ENCODE measurements at regions not wholly inside any gene's neighbourhood (a gene's known extent, or its start where the extent isn't known, plus 50 kb on each side); places are given as distances from the start of the nearest gene placed in this dataset.
A peak's percentile ranks its signal among the peaks of the same experiment; 100 is the strongest.

DNA sequence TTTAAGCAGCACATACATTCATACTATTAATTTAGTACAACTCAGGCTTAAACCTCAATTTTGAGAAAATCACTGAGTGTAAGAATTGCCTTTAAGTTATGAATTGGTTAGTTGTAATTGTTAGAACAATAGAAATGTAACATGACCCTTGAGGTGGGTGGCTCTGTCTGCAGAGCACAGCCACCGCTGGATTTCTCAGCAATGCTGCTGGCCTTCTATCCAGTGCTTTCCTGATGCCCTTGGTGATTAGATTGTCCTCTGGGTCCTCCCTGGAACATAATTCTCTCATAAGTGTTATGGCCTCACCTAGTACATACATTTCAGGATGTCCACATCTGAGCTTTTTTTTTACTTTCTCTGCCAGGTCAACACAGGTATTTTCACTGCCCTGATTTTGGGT lies 213.2 kb downstream of the SLC7A11 start:
- DNase-seq (ENCODE audit: low spot score), result no peak

DNA sequence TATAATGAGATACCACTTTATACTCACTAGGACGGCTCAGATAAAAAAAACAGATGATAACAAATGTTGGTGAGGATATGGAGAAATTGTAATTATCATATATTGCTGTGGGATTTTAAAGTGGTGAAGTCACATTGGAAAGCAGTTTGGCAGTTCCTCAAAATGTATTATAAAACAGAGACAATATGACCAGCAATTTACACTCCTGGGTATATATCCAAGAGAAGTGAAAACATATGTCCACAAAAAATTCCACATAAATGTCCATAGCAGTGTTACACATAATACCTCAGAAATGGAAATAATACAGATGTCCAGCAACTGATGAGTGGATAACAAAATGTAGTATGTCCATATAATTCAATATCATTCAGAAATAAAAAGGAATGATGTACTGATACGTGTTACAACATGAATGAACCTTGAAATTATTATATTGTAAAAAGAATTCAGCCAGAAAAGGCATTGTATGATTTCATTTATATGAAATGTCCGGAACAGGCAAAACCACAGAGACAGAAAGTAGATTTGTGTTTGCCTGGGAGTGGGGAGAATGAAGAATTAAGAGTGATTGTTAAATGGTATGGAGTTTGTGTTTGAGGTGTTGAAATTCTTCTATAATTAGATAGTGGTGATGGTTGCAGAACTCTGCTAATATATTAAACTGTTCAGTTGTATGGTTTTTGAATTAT lies 220.9 kb downstream of the SLC7A11 start:
- no peak for DNase-seq (ENCODE audit: low spot score)

DNA sequence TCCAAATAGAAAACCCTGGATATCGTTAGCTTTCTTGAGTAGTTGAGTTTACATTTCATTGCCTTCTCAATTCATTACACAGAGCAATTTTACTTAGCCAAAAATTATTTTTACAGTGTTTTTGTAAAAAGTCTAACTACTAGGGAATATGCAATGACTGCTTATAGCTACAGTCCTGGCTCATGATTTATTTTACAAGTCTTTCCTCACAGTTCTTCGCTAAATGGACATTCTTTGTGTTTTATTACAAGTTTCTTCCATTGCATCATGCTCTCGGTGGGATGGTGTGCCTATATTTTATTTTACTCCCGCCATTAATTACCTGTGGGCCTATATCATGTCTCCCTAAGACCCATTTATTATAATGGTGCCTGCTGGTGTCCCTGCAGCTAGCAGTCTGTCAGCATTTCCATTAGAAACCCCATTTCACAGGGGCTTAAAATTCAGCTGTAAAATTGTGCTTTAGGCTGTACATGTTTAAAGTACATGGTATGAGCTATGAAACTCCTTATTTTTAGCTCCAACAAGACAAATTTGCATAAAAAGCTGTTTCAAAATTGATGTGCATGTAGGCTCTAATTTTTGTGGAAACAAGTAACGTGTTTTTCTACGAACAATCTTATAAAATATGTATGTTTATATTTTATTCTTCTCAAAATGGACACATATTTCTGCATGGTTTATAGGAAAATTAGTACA lies 227.4 kb downstream of the SLC7A11 start:
- DNase-seq (ENCODE audit: low spot score), result peak; percentile 53

DNA sequence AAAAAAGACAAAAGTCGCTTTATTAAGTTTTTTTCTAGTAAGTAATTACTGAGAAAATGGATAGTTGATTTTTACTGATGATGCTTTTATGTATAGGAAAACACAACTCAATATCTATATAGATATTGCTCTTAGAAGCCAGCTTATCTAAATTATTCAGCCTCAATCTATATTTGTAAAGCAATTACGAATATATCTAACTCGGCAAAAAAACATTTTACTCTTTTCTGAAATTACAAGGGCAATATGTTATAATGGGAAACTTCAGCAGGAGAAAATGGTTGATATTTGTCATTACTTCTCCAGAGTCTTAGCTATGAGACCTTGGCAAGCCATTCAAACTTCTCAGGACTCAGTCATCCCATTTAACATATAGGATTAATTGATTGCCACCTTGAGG lies 228.5 kb downstream of the SLC7A11 start:
- no peak for DNase-seq (ENCODE audit: low spot score)

DNA sequence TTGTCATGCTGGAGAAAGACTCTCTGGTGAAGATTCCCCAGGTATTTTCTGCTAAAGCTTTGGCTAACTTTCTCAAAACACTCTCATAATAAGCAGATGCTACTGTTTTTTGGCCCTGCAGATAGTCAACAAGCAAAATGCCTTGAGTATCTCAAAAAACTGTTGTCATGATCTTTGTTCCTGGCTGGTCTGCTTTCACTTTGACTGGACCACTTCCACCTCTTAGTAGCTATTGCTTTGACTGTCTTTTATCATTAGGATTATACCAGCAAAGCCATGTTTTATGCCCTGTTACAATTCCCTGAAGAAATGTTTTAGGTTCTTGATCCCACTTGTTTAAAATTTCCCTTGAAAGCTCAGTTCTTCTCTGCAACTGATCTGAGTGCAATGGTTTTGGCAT lies 231.5 kb downstream of the SLC7A11 start:
- no peak for DNase-seq (ENCODE audit: low spot score)

DNA sequence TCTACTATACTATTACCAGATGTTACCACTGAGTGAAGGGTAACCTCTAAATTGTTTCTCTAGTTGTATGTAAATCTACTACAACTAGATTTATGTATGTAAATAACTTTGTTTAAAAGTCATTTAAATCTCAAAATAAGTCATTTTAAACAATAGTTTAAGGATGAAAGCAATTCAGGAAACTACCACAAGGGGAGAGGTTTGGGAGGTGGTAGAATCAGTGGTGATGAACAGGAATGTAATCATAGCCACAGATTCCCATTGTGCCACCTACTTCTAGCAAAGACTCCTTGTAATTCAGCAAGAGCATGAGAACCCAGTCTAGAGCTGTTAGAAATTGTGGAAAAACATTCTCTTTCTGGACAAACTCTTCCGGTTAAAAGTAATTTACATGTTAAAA lies 234.6 kb downstream of the SLC7A11 start:
- no peak for DNase-seq (ENCODE audit: low spot score)

DNA sequence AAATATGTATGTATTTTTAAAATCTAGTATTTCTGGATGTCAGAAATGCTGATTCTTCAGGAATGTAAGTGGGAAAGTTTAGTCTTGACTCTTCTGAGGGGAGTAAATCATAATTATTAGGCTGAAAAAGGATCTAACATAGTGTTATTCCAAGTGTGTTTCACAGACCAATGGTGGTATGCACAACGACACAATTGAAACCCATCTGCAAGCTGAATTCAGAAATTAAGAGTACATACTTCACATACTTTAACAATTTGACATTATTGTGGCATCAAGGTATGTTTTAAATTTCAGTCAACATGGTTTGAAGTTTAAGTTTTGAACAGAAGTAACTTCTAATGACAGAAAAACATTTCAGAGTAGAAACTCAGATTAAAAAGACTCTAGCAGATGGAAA lies 236.7 kb downstream of the SLC7A11 start:
- DNase-seq (ENCODE audit: low spot score), result no peak

DNA sequence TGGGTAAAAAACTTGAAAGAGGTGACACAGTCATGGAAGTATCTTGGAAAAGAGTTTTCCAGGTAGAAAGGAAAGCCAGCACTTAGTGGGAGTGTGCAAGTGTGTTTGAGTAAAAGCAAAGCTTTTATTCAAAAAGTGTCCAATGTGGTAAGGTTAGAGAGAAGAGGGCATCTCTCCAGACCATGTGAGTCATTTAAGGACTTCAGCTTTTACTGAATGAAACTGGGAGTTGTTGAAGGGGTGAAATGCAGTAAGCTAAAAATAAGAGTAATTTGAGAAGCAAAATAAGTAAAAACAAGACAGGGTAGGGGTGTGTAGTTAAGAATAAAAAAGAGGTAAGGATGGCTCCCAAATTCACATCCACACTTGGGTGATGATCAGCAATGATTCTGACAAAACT lies 238.9 kb downstream of the SLC7A11 start:
- DNase-seq (ENCODE audit: low spot score), result no peak

DNA sequence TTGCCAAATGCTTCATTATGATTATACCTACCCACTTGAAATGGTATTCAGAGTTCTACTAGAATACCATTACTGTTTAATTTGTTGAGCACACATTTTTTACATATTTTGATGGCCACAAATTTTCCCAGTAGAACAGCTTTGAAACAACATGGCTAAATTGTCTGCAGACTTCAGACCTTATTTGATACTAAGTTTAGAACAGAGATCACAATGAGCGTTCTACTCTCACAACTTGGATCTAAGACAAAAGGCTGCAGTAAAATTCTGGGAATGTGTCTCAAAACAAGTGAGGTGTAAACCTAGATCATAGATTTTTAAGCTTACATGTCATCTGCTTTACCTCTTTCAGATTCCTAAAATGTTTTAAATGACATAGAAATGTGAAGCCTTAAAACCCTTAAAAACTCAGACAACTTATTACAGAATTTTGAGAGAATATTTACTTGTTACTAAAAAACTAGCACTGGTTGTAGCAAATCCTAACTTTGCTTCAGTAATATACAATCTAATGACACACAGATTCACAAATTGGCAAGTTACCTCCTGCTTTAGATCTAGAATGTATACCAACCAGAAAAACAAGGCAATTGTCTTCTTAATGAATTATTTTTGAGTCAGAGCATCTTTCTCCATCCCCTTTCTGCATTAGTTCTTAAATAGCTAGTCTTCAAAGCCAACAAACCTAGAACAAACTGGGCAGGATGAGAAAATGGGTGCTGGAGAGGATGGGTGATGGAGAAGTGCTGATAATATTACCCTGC lies 243.3 kb downstream of the SLC7A11 start:
- DNase-seq (ENCODE audit: low spot score), result peak; percentile 69

DNA sequence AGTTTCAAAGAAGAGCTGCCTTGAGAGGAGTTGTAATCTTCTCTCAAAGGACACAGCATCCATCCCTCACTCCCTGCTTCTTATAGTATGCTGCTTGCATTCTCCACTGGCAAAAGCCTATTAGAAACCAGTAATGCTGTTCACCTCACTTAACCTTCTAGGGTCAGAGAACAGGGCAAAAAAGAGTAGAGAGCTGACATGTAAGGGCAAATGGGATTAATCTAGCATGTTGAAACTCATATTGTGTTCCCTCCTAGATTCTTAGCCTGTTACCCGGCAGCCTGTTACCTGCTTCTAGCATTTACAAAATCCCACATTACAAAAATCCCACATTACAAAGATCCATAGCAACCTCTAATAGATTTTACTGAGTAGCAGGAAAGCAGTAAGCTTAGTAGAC lies 244.7 kb downstream of the SLC7A11 start:
- peak; percentile 78 for DNase-seq (ENCODE audit: low spot score)

DNA sequence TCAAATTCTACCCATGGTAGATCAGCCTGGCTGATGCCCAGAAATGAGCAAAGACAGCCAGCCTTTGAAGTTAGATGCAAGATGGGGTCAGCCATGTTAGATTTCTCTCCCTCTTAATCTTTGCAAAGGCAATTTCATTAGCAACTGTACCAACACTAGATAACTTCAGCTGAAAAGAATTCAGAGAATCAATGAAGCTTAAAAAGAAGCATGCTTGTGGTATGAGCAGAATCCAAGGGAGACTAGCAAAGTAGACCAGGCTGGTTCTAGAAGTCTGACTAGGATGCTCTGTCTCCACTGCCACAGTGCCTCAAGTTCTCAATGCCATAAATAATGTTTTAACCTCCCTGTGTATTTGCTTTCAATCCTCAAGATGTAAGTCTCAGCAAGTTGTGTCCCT lies 247.3 kb downstream of the SLC7A11 start:
- peak; percentile 75 for DNase-seq (ENCODE audit: low spot score)

DNA sequence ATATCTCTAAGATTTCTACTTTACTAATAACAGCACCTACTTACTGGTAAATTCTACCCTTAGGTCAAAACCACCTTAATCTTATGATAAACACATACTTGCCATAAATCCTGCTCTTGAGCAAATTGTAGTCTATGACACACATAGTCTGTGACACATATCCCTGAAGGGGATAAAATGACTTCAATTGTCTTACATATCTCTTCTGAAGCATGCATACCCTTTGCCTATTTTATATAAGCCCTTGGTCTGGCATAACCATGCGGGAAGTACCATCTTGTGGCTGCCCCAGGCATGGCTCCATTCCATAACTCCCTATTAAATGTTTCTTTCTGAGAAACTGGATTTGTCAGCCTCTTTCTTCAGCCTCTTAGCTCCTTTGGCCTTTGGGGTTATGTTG lies 248.9 kb downstream of the SLC7A11 start:
- DNase-seq (ENCODE audit: low spot score), result peak; percentile 62

DNA sequence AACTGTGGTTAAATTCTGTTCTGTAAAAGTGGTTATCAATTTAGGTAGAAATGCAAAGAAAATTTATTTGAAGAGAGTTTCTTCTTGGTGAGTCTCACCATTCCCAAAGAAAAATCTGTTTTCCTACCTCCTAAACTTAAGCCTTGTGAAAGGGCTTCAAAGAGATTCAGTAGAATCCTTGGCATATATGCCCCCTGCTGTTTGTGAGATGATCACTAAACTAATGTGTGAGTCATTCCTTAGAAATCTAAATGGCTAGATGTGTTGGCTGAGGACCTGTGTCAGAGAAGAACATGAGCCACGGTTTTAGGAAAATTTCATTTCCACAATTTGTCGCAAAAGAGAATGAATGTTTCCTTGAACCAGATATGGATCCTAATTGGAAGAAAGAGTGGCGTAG lies 260.9 kb downstream of the SLC7A11 start:
- DNase-seq (ENCODE audit: low spot score), result no peak

DNA sequence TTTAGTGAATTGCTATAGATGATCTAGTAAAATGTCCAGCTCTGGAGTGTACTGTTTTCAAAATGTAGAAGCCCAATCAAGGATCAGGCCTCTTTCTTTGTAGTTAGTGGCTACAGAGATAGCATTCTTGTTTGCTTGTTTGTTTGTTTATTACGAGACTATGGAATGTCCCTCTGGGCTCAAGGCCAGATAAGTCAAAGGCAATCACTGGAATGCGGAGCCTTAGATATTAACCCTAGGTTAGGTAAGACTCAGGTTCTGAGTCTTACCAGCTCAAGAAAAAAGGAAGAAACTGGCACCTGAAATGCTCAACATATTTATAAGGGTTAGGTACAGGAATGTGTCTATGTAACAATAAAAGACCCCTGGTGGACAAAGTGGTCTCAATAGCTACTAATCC lies 261.5 kb downstream of the SLC7A11 start:
- DNase-seq (ENCODE audit: low spot score), result no peak

DNA sequence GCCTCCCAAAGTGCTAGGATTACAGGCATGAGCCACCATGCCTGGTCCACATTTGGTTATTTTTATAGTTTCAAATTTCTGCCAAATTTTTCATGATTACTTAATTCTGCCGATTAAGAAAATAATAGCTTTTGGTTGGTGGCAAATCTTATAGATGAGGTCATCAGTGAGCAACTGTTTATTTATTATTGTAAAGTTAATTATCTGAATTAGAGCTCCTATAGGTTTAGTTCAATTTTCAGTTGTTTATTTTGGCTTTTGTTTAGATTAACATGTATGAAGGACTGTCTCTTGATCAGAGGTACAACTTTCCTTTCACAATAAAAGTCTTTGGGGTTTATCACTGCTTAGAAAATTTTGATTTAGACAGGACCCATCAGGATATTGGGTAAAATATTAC lies 262.2 kb downstream of the SLC7A11 start:
- no peak for DNase-seq (ENCODE audit: low spot score)

DNA sequence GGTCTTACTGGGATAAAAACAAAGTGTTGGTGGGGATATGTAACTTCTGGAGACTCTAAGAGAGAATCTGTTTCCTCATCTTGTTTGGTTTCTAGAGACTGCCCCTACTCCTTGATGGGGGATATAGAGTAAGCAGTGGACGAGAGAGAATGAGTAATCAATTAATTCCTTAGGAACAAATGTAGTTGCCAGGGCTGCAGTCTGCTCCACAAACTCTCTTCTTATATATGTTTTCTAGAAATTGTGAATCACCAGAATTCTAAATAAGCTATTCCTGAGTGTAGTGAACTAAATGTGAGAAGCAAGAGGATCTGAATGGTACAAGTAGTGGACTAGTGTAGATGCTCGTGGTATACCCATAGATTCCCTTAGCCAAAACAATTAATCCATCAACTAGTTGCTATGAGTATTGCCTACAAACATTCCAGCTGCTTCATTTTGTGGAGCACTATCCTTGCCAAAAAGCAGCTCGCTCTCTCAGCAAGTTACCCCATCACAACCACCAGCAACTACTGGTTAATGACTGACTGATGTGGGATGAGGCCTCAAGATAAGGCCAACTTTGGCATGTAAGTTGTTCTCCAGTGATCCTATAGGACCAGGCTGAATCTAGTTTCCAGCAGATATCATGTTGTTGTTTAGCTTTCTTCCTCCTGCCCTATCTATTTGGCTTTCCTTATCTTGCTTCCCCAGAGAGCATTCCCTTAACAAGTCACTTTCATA lies 273.0 kb downstream of the SLC7A11 start:
- DNase-seq (ENCODE audit: low spot score), result no peak

DNA sequence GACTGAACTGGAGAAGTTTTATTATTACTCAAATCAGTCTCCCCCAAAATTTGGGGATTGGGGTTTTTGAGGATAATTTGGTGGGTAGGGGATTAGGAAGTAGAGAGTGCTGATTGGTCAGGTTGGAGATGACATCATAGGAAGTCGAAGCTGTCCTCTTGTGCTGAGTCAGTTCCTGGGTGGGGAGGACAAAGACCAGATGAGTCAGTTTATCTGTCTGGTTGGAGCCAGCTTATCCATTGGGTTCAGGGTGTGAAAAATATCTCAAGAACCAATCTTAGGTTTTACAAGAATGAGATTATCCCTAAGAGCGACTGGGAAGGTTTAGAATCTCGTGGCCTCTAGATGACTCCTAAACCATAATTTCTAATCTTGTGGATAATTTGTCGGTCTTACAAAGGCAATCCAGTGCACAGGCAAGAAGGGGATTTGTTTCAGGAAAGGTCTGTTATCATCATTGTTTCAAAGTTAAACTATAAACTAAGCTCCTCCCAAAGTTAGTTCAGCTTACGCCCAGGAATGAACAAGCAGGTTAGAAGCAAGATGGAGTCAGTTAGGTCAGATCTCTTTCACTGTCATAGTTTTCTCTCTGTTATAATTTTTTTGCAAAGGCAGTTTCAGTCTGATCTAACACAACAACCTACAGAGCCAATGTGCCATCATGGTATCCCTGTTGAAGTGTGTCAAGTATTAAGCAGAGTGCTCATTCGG lies 274.5 kb downstream of the SLC7A11 start:
- DNase-seq (ENCODE audit: low spot score), result no peak

DNA sequence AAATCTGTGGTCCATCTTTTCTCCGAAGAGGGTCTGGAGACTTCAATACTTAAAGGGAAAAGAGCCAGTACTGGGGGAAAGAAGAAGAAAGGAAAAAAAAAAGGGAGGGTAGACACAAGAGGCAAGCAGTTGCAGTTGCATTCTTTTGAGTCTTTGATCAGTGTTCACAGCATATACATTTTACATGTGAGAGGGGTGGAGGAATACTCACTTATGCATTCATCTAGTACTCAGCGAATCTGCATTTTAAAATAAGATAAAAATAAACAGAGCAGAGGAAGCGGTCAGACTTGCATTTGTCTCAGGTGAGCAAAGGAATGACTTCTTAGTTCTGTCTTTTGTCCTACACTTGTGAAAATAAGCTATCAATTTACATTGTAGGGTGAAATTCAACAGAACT lies 275.6 kb downstream of the SLC7A11 start:
- no peak for DNase-seq (ENCODE audit: low spot score)

DNA sequence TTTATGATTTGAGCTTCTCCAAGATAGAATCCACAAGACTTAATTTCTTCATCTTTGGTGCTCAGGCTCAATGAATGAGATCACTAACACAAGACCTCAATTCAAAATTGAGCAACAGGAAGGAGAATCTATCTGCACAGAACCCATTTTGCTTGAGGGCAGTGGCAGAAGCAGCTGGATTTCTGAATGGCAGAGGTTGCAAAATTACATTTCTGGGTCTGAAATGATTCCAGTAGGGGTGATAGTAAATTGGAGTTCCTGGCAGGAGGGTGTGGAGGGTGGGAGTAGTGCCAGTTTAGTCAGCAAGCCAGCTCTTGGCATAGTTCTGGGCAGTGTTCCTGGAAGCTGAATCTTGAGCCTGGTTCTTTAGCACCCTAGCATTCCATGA lies 281.1 kb downstream of the SLC7A11 start:
- no peak for DNase-seq (ENCODE audit: low spot score)

DNA sequence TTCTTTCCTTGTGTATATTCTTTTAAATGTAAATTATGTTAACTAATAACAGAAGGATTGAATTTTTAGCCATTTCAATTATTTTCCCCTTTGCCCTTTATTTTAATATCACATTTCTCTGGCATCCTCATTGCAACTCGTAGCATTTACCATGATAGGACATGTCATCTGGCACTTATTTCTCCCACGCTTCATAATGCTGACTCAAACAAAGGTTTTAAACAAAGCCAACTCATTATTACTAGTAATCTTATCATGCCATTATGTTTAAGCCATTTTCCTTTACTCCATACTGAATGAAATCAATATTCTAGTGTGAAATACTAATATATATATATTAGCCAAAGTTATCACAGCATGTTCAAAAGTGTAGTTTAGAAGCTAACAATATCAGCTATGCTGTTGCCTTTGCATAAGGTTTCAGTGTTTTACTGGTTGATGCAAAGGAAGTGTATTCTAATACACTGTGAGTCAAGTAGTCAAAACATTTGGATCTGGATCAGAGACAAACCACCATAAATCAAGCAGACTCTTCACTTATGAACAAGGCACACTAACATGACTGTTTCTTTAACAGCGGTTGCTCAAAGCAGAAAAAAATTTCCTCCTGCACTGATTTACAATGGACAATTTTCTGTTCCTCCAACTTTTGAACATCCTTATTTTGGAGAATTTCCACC lies 281.6 kb downstream of the SLC7A11 start:
- DNase-seq (ENCODE audit: low spot score), result no peak

DNA sequence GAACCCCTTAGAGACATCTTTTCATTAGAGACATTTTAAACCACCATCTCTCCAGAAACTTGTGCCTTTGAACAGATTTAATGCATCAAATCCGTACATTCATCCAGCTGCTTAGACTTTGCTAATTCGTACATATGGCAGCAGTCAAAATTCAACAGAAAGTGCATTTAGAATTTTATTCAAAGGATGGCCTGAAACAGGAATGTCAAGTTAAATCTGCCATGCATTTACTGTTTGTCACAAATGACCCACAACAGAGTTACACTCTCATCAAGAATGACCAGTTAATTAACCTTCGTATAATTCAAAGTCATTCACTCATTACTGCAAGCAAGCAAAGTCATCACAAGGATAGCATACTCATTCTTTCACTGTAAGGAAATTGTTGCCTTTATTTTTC lies 284.3 kb downstream of the SLC7A11 start:
- no peak for DNase-seq (ENCODE audit: low spot score)
